ENCODE measurements at regions not wholly inside any gene's neighbourhood (a gene's known extent, or its start where the extent isn't known, plus 50 kb on each side); places are given as distances from the start of the nearest gene placed in this dataset.
A peak's percentile ranks its signal among the peaks of the same experiment; 100 is the strongest.

- Histone ChIP-seq H3F3A (ENCODE audit: low read length, unreplicated experiment) (no peaks in the 10 kb centered on the region), H3K4me3 (ENCODE audit: low read length) (no peak overlapping the region), H3K27ac (ENCODE audit: low read length) (peak overlapping the region; percentile 61), H3K9ac (ENCODE audit: low read length) (no peak overlapping the region), H3K9me2 (replicated peaks; ENCODE audit: low read length) (no peaks in the 10 kb centered on the region), H2AFZ (ENCODE audit: low read length) (no peak overlapping the region), H3K36me3 (ENCODE audit: low read depth, low read length) (no peaks in the 10 kb centered on the region), H4K20me1 (ENCODE audit: low read length) (no peaks in the 10 kb centered on the region), H3K27me3 (ENCODE audit: low read length) (no peaks in the 10 kb centered on the region), H3K4me1 (ENCODE audit: insufficient read depth, low read length) (peaks cover 14% of the 10 kb centered on the region; the same call in 1 of the 2 replicates), H3K79me2 (ENCODE audit: low read length) (no peaks in the 10 kb centered on the region), H3K9me3 (ENCODE audit: low read length) (no peaks in the 10 kb centered on the region), H3K4me2 (ENCODE audit: low read length) (0 out of 2 replicates have a peak overlapping the region, but pooled peaks have one; percentile 17)
- ChIA-PET CTCF (interaction anchor here (0.5 kb wide), 1 partner anchor 278 kb away, joined by 3 read pairs; no protein-coding TSS in a partner anchor), POLR2A (ENCODE audit: unreplicated experiment) (no interaction called here)
- BruUV-seq (replicated peaks), result no TSS peak
- no peak for TF ChIP-seq EZH2 (IDR thresholded peaks at IDR 0.05; ENCODE audit: low read length, unreplicated experiment)
- no peak for TF ChIP-seq CTCF (conservative IDR thresholded peaks at IDR 0.05; ENCODE audit: low read depth, low read length)
- TF ChIP-seq EZH2phosphoT487 (IDR thresholded peaks at IDR 0.05; ENCODE audit: borderline replicate concordance, low read length), result no peak
- intact Hi-C loops (cut with micrococcal nuclease), result no loop called here
- DNase-seq (peak; percentile 39), ATAC-seq (peak; percentile 57)
Measured at GRCh38 chr1:21378705-21379494, 61.0 kb upstream of the NBPF3 start.

GRCh38 chr1:21372383-21372782 lies 67.6 kb upstream of the NBPF3 start:
- no peaks in the 10 kb centered on the region for H3K4me1 ChIP-seq (ENCODE audit: insufficient read depth, low read length)
- H4K20me1 ChIP-seq (ENCODE audit: low read length), result no peaks in the 10 kb centered on the region
- H3K27me3 ChIP-seq (ENCODE audit: low read length), result no peaks in the 10 kb centered on the region
- ATAC-seq, result no peak
- H3K27ac ChIP-seq (ENCODE audit: low read length), result no peak overlapping the region
- no peak for DNase-seq
- H3K79me2 ChIP-seq (ENCODE audit: low read length), result no peaks in the 10 kb centered on the region
- H3K9me3 ChIP-seq (ENCODE audit: low read length), result no peaks in the 10 kb centered on the region
- no peaks in the 10 kb centered on the region for H3F3A ChIP-seq (ENCODE audit: low read length, unreplicated experiment)
- no peak overlapping the region for H3K4me3 ChIP-seq (ENCODE audit: low read length)
- intact Hi-C loops (cut with micrococcal nuclease), result no loop called here
- POLR2A ChIA-PET (ENCODE audit: unreplicated experiment), result no interaction called here
- H3K9me2 ChIP-seq (replicated peaks; ENCODE audit: low read length), result no peaks in the 10 kb centered on the region
- BruUV-seq (replicated peaks), result no TSS peak
- CTCF ChIA-PET, result interaction anchor here (0.5 to 3.0 kb wide), 3 partner anchors 107 to 125 kb away, joined by 3 to 24 read pairs (median 3); no protein-coding TSS in a partner anchor
- H2AFZ ChIP-seq (ENCODE audit: low read length), result no peak overlapping the region
- TF ChIP-seq CTCF (conservative IDR thresholded peaks at IDR 0.05; ENCODE audit: low read depth, low read length) (no peak), EZH2 (IDR thresholded peaks at IDR 0.05; ENCODE audit: low read length, unreplicated experiment) (no peak), EZH2phosphoT487 (IDR thresholded peaks at IDR 0.05; ENCODE audit: borderline replicate concordance, low read length) (no peak)
- no peak overlapping the region for H3K9ac ChIP-seq (ENCODE audit: low read length)
- no peak overlapping the region for H3K4me2 ChIP-seq (ENCODE audit: low read length)
- no peaks in the 10 kb centered on the region for H3K36me3 ChIP-seq (ENCODE audit: low read depth, low read length)

GRCh38 chr1:21369905-21370304 lies 70.0 kb upstream of the NBPF3 start:
- Histone ChIP-seq H3K79me2 (ENCODE audit: low read length) (no peaks in the 10 kb centered on the region), H3K36me3 (ENCODE audit: low read depth, low read length) (no peaks in the 10 kb centered on the region), H3K9me3 (ENCODE audit: low read length) (no peaks in the 10 kb centered on the region), H3K4me2 (ENCODE audit: low read length) (no peak overlapping the region), H2AFZ (ENCODE audit: low read length) (no peak overlapping the region), H3K4me3 (ENCODE audit: low read length) (no peak overlapping the region), H3K27ac (ENCODE audit: low read length) (no peak overlapping the region), H4K20me1 (ENCODE audit: low read length) (no peaks in the 10 kb centered on the region), H3F3A (ENCODE audit: low read length, unreplicated experiment) (no peaks in the 10 kb centered on the region), H3K4me1 (ENCODE audit: insufficient read depth, low read length) (no peaks in the 10 kb centered on the region), H3K27me3 (ENCODE audit: low read length) (no peaks in the 10 kb centered on the region), H3K9me2 (replicated peaks; ENCODE audit: low read length) (no peaks in the 10 kb centered on the region), H3K9ac (ENCODE audit: low read length) (no peak overlapping the region)
- intact Hi-C loops (cut with micrococcal nuclease), result loop anchor here (1.0 to 2.0 kb wide), 3 partner anchors 121 to 289 kb away; no protein-coding TSS in a partner anchor
- ChIA-PET CTCF (interaction anchor here (0.5 to 3.0 kb wide), 8 partner anchors 31 to 165 kb away, joined by 4 to 24 read pairs (median 6); no protein-coding TSS in a partner anchor), POLR2A (ENCODE audit: unreplicated experiment) (no interaction called here)
- ATAC-seq (no peak), DNase-seq (no peak)
- no peak for TF ChIP-seq CTCF (conservative IDR thresholded peaks at IDR 0.05; ENCODE audit: low read depth, low read length)
- TF ChIP-seq EZH2phosphoT487 (IDR thresholded peaks at IDR 0.05; ENCODE audit: borderline replicate concordance, low read length), result no peak
- TF ChIP-seq EZH2 (IDR thresholded peaks at IDR 0.05; ENCODE audit: low read length, unreplicated experiment), result no peak
- no TSS peak for BruUV-seq (replicated peaks)
